OCI-LY3 (cell line): ENCODE measurements at regions not wholly inside any gene's neighbourhood (a gene's known extent, or its start where the extent isn't known, plus 50 kb on each side); places are given as distances from the start of the nearest gene placed in this dataset.

Experiments
- CTCF ChIP-seq: fragments of 200-600, 300-600 bp; sonication (generic); IDR thresholded peaks from 2 replicates; pipeline ENCODE4 v1.5.1; 2014; ENCODE audit warnings: antibody characterized with exemption, low read length, low read depth
- EZH2phosphoT487 ChIP-seq: fragments of 200-600 bp; shearing (Covaris generic); IDR thresholded peaks from 2 replicates; pipeline ENCODE4 v1.6.1; 2018; ENCODE audit warnings: antibody characterized with exemption, mixed run types, low read depth

- TF ChIP-seq CTCF = no peak
- no peak for TF ChIP-seq EZH2phosphoT487
Observed at GRCh38 chr12:89213747-89214146, 138.6 kb downstream of the DUSP6 start.
